Glutamatergic neuron (in vitro differentiated cells): ENCODE measurements at regions not wholly inside any gene's neighbourhood (a gene's known extent, or its start where the extent isn't known, plus 50 kb on each side); places are given as distances from the start of the nearest gene placed in this dataset.

Source experiments
- DNase-seq: peaks from one replicate; pipeline ENCODE4 v3.0.0; 2022
- H3K27ac Mint-ChIP-seq: one replicate; pipeline ENCODE4 v1.8.0; 2020; ENCODE audit warnings: mild to moderate bottlenecking, mixed read lengths, inconsistent platforms; ENCODE audit not compliant: unreplicated experiment
- H3K27me3 Mint-ChIP-seq: one replicate; pipeline ENCODE4 v1.8.0; 2020; ENCODE audit warnings: mild to moderate bottlenecking, moderate library complexity, mixed read lengths, inconsistent platforms; ENCODE audit not compliant: unreplicated experiment
- H3K36me3 Mint-ChIP-seq: one replicate; pipeline ENCODE4 v1.8.0; 2020; ENCODE audit warnings: mild to moderate bottlenecking, mixed read lengths, inconsistent platforms; ENCODE audit not compliant: unreplicated experiment
- H3K4me1 Mint-ChIP-seq: one replicate; pipeline ENCODE4 v1.8.0; 2020; ENCODE audit warnings: mild to moderate bottlenecking, low read depth, mixed read lengths, inconsistent platforms; ENCODE audit not compliant: unreplicated experiment
- H3K4me3 Mint-ChIP-seq: one replicate; pipeline ENCODE4 v1.8.0; 2020; ENCODE audit warnings: mild to moderate bottlenecking, mixed read lengths, inconsistent platforms; ENCODE audit not compliant: unreplicated experiment
- H3K9me3 Mint-ChIP-seq: one replicate; pipeline ENCODE4 v1.8.0; 2020; ENCODE audit warnings: mild to moderate bottlenecking, moderate library complexity, mixed read lengths, inconsistent platforms; ENCODE audit not compliant: unreplicated experiment
- CTCF ChIP-seq: fragments of 200-600 bp; sonication (generic); IDR thresholded peaks from one replicate; pipeline ENCODE4 v1.5.0; 2021; ENCODE audit not compliant: partially characterized antibody, unreplicated experiment

GRCh38 chr5:43981556-43981955 lies 378.6 kb downstream of the NNT start:
- no peak overlapping the region for H3K4me3 Mint-ChIP-seq
- peaks cover 5% of the 10 kb centered on the region for H3K36me3 Mint-ChIP-seq
- peaks cover 4% of the 10 kb centered on the region for H3K4me1 Mint-ChIP-seq
- H3K9me3 Mint-ChIP-seq, result peaks cover 2% of the 10 kb centered on the region
- peaks cover 3% of the 10 kb centered on the region for H3K27me3 Mint-ChIP-seq
- DNase-seq, result peak; percentile 77
- no peak for TF ChIP-seq CTCF
- H3K27ac Mint-ChIP-seq, result peak overlapping the region; percentile 21

GRCh38 chr5:43973908-43974307 lies 370.9 kb downstream of the NNT start:
- H3K27me3 Mint-ChIP-seq, result no peaks in the 10 kb centered on the region
- H3K4me1 Mint-ChIP-seq, result no peaks in the 10 kb centered on the region
- H3K36me3 Mint-ChIP-seq, result no peaks in the 10 kb centered on the region
- no peak overlapping the region for H3K27ac Mint-ChIP-seq
- no peak for TF ChIP-seq CTCF
- H3K4me3 Mint-ChIP-seq, result no peak overlapping the region
- DNase-seq, result no peak
- peaks cover 2% of the 10 kb centered on the region for H3K9me3 Mint-ChIP-seq

- H3K9me3 Mint-ChIP-seq, result peaks cover 2% of the 10 kb centered on the region
- no peak overlapping the region for H3K4me3 Mint-ChIP-seq
- DNase-seq, result no peak
- no peaks in the 10 kb centered on the region for H3K36me3 Mint-ChIP-seq
- no peak overlapping the region for H3K27ac Mint-ChIP-seq
- no peaks in the 10 kb centered on the region for H3K4me1 Mint-ChIP-seq
- no peaks in the 10 kb centered on the region for H3K27me3 Mint-ChIP-seq
- no peak for TF ChIP-seq CTCF
Observed at GRCh38 chr5:43973318-43973717, 370.3 kb downstream of the NNT start.

- DNase-seq, result no peak
- Mint-ChIP-seq H3K36me3 (no peaks in the 10 kb centered on the region), H3K4me3 (no peak overlapping the region), H3K27me3 (no peaks in the 10 kb centered on the region), H3K9me3 (peaks cover 3% of the 10 kb centered on the region), H3K27ac (no peak overlapping the region), H3K4me1 (no peaks in the 10 kb centered on the region)
- TF ChIP-seq CTCF, result no peak
Observed at GRCh38 chr5:43967165-43967564, 364.2 kb downstream of the NNT start.

- H3K27me3 Mint-ChIP-seq, result no peaks in the 10 kb centered on the region
- no peaks in the 10 kb centered on the region for H3K36me3 Mint-ChIP-seq
- DNase-seq, result no peak
- no peak overlapping the region for H3K4me3 Mint-ChIP-seq
- H3K4me1 Mint-ChIP-seq, result no peaks in the 10 kb centered on the region
- H3K27ac Mint-ChIP-seq, result no peak overlapping the region
- no peak for TF ChIP-seq CTCF
- peaks cover 3% of the 10 kb centered on the region for H3K9me3 Mint-ChIP-seq
Observed at GRCh38 chr5:43959144-43959543, 356.2 kb downstream of the NNT start.
